OCI-LY1 (cell line): ENCODE measurements at regions not wholly inside any gene's neighbourhood (a gene's known extent, or its start where the extent isn't known, plus 50 kb on each side); places are given as distances from the start of the nearest gene placed in this dataset.

Source experiments
- EZH2 ChIP-seq: fragments of 200-600 bp; sonication (generic), shearing (Covaris generic); IDR thresholded peaks from 2 replicates; pipeline ENCODE4 v1.8.0; 2017; ENCODE audit warnings: borderline replicate concordance, mixed run types, mild to moderate bottlenecking, antibody characterized with exemption, low read length, moderate library complexity, mixed read lengths
- TF ChIP-seq, protein P1 (sequence below): fragments of 200-600 bp; sonication (generic), shearing (Covaris generic); IDR thresholded peaks from 2 replicates; pipeline ENCODE4 v1.5.1; 2017; ENCODE audit warnings: mild to moderate bottlenecking, antibody characterized with exemption, low read length, moderate library complexity, mixed read lengths

DNA sequence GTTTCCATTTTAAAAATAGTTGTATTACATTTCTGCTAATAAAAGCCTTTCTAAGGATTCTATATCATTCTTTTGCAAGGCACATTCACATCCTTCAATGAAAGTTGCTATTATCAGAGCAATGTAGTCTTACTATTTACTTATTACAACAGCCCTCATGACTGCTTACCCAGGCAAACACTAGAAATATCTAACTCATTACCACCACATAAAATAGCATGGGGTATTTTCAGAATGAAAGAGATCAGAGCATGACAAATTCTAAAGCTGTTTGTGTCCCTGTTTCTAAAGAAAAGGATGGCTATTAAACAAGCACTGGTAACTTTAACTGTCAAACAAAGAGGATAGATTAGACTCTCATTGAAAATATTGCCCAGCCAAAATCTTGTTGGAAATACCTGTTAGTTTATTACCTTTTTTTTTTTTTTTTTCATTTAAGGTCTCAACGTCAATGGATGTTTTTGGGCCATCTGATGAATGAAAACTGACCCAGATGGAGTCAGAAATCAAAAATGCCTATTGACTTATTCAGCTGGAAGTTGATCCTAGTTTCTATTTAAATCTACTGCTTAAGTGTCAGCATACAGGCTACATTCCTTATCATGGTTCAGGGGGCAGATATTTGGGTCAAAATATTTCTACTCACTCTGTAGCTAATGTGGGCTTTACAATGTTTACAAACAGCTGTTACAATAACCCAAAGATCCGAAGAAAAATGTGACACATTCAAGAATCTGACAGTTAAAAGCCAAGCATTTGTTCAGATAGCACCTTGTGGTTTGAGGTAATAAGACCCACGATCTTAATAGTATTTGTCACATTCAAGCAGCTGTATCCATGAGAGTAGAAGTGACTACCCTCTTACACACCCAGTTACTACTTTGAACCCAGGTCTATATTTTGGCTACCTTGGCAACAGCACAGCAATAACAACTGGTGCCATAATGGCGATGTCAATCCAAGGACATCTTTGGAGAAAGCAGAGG lies 554.8 kb upstream of the MEF2C start:
- TF ChIP-seq, protein P1, sequence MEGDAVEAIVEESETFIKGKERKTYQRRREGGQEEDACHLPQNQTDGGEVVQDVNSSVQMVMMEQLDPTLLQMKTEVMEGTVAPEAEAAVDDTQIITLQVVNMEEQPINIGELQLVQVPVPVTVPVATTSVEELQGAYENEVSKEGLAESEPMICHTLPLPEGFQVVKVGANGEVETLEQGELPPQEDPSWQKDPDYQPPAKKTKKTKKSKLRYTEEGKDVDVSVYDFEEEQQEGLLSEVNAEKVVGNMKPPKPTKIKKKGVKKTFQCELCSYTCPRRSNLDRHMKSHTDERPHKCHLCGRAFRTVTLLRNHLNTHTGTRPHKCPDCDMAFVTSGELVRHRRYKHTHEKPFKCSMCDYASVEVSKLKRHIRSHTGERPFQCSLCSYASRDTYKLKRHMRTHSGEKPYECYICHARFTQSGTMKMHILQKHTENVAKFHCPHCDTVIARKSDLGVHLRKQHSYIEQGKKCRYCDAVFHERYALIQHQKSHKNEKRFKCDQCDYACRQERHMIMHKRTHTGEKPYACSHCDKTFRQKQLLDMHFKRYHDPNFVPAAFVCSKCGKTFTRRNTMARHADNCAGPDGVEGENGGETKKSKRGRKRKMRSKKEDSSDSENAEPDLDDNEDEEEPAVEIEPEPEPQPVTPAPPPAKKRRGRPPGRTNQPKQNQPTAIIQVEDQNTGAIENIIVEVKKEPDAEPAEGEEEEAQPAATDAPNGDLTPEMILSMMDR: no peak
- TF ChIP-seq EZH2: no peak
